ENCODE measurements at regions not wholly inside any gene's neighbourhood (a gene's known extent, or its start where the extent isn't known, plus 50 kb on each side); places are given as distances from the start of the nearest gene placed in this dataset.

DNA sequence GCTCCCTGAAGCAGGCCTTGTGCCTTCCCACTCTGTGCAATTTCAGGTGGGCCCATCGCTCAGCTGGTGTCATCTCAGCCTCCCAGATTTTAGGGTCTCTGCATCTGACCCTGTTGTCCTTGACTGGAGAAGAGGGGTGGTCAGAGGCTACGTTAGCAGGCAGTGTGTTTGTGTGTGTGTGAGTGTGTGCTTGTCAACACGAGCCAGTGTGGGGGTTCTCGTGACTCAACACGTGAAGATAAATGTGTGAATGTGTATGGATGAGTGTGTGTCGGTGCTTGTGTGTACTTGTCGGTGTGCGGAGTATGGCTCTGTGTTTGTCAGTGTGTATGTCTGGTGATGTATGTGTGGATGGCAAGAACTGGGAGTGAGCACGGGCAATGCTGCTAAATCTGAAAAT, 142.6 kb upstream of the KLF4 start:
- Histone ChIP-seq H3K27ac (no peak overlapping the region), H3K9me3 (no peaks in the 10 kb centered on the region), H3K27me3 (no peaks in the 10 kb centered on the region), H3K36me3 (no peaks in the 10 kb centered on the region), H3K4me3 (no peak overlapping the region), H3K4me1 (peaks cover 11% of the 10 kb centered on the region)
- TF ChIP-seq POLR2A (IDR thresholded peaks at IDR 0.05) (no peak), POLR2AphosphoS5 (IDR thresholded peaks at IDR 0.05; ENCODE audit: insufficient read depth in 1 of 2, low read depth in 1 of 2) (no peak)
- TF ChIP-seq, protein P1, sequence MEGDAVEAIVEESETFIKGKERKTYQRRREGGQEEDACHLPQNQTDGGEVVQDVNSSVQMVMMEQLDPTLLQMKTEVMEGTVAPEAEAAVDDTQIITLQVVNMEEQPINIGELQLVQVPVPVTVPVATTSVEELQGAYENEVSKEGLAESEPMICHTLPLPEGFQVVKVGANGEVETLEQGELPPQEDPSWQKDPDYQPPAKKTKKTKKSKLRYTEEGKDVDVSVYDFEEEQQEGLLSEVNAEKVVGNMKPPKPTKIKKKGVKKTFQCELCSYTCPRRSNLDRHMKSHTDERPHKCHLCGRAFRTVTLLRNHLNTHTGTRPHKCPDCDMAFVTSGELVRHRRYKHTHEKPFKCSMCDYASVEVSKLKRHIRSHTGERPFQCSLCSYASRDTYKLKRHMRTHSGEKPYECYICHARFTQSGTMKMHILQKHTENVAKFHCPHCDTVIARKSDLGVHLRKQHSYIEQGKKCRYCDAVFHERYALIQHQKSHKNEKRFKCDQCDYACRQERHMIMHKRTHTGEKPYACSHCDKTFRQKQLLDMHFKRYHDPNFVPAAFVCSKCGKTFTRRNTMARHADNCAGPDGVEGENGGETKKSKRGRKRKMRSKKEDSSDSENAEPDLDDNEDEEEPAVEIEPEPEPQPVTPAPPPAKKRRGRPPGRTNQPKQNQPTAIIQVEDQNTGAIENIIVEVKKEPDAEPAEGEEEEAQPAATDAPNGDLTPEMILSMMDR (IDR thresholded peaks at IDR 0.05), result no peak
- intact Hi-C loops (cut with DNase I), result no loop called here
- DNase-seq (ENCODE audit: extremely low spot score in 2 of 2), result no peak

DNA sequence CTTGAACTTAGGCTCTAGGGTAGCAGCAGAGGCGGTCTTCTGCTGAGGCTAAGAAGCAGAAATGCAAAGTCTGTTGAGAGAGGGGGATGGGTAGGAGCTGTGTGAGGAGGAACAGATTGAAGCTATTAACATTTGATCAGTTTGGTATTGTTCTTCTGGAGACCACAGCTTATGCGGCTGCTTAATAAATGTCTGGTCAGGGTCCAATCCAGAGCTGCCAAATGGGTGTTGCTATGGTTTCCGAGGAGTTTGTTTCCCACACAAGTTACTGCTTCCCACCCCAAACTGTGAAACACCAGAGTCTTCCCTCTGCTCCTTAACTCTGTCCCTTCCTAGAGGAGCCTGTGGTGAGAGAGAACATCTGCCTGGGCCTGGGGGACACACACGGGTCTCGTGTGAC, 142.2 kb upstream of the KLF4 start:
- Histone ChIP-seq H3K36me3 (no peaks in the 10 kb centered on the region), H3K27ac (no peak overlapping the region)
- intact Hi-C loops (cut with DNase I), result no loop called here

GRCh38 chr9:107630156-107630555, 140.6 kb upstream of the KLF4 start:
- Histone ChIP-seq H3K4me1 (peaks cover 7% of the 10 kb centered on the region), H3K4me3 (no peak overlapping the region), H3K27ac (no peak overlapping the region), H3K27me3 (no peaks in the 10 kb centered on the region), H3K9me3 (no peaks in the 10 kb centered on the region), H3K36me3 (no peaks in the 10 kb centered on the region)
- TF ChIP-seq POLR2A (IDR thresholded peaks at IDR 0.05) (no peak), POLR2AphosphoS5 (IDR thresholded peaks at IDR 0.05; ENCODE audit: insufficient read depth in 1 of 2, low read depth in 1 of 2) (no peak)
- TF ChIP-seq, protein P1 (IDR thresholded peaks at IDR 0.05), result no peak
- DNase-seq (ENCODE audit: extremely low spot score in 2 of 2), result no peak
- intact Hi-C loops (cut with DNase I), result no loop called here

More for the DNA sequence above, 142.2 kb upstream of the KLF4 start:
- Histone ChIP-seq H3K4me1 (peaks cover 7% of the 10 kb centered on the region), H3K4me3 (no peak overlapping the region), H3K27me3 (no peaks in the 10 kb centered on the region), H3K9me3 (no peaks in the 10 kb centered on the region)
- TF ChIP-seq POLR2AphosphoS5 (IDR thresholded peaks at IDR 0.05; ENCODE audit: insufficient read depth in 1 of 2, low read depth in 1 of 2), result no peak
- TF ChIP-seq, protein P1 (IDR thresholded peaks at IDR 0.05), result no peak
- no peak for TF ChIP-seq POLR2A (IDR thresholded peaks at IDR 0.05)
- no peak for DNase-seq (ENCODE audit: extremely low spot score in 2 of 2)

DNA sequence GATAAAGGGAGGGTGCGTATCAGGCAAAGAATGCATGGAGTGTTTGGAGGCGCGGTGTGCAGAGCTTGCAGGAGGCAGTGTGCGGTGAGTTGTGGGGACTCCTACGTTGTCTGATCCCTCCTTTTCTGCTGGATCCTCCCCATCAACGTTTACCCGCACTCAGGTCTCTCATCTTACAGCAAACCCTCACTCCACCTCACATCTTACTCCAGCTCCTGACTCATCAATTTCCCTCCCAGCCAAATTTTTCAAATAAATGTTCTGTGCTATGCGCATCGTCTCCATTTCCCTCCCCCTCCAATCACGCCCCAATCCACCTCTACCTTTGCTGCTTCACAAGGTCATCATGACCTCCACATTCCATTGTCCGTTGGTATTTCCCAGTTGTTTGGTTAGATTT, 138.9 kb upstream of the KLF4 start:
- TF ChIP-seq, protein P1 (IDR thresholded peaks at IDR 0.05), result no peak
- TF ChIP-seq POLR2AphosphoS5 (IDR thresholded peaks at IDR 0.05; ENCODE audit: insufficient read depth in 1 of 2, low read depth in 1 of 2), result no peak
- no peak for TF ChIP-seq POLR2A (IDR thresholded peaks at IDR 0.05)
- Histone ChIP-seq H3K27me3 (no peaks in the 10 kb centered on the region), H3K27ac (no peak overlapping the region), H3K9me3 (no peaks in the 10 kb centered on the region), H3K36me3 (no peaks in the 10 kb centered on the region), H3K4me1 (peaks cover 15% of the 10 kb centered on the region), H3K4me3 (no peak overlapping the region)
- intact Hi-C loops (cut with DNase I), result no loop called here
- DNase-seq (ENCODE audit: extremely low spot score in 2 of 2), result no peak

GRCh38 chr9:107627781-107628180, 138.2 kb upstream of the KLF4 start:
- no peak for TF ChIP-seq POLR2A (IDR thresholded peaks at IDR 0.05)
- TF ChIP-seq, protein P1 (IDR thresholded peaks at IDR 0.05), result no peak
- no peaks in the 10 kb centered on the region for H3K9me3 ChIP-seq
- H3K27ac ChIP-seq, result no peak overlapping the region
- H3K4me3 ChIP-seq, result no peak overlapping the region
- H3K27me3 ChIP-seq, result no peaks in the 10 kb centered on the region
- H3K36me3 ChIP-seq, result no peaks in the 10 kb centered on the region
- peaks cover 15% of the 10 kb centered on the region for H3K4me1 ChIP-seq
- intact Hi-C loops (cut with DNase I), result no loop called here
- DNase-seq (ENCODE audit: extremely low spot score in 2 of 2), result no peak

Measured in vagina (tissue), 2 donors.